BLaER1 treated with 17β-estradiol and CSF1 and Interleukin-3, amounts not matched to agents 10 nM and 100 nM (cell line): ENCODE measurements at regions not wholly inside any gene's neighbourhood (a gene's known extent, or its start where the extent isn't known, plus 50 kb on each side); places are given as distances from the start of the nearest gene placed in this dataset.
A peak's percentile ranks its signal among the peaks of the same experiment; 100 is the strongest.
"Not testable (repeated sequence)": the region's sequence is repeated elsewhere in the genome, so short reads cannot be mapped to it uniquely, and the experiment has no call there.

ENCODE experiments used
- H3K27ac ChIP-seq, 11 experiments: shearing (Covaris generic); formaldehyde crosslinking; 2 replicates each; pipeline ENCODE4 v1.8.1; 2022
- H3K27me3 ChIP-seq, 11 experiments: shearing (Covaris generic); formaldehyde crosslinking; 2 replicates each; pipeline ENCODE4 v1.8.1; 2022
- H3K36me3 ChIP-seq, 11 experiments: shearing (Covaris generic); formaldehyde crosslinking; 2 replicates each; pipeline ENCODE4 v1.8.1; 2022
- H3K4me1 ChIP-seq, 10 experiments: shearing (Covaris generic); formaldehyde crosslinking; 2 replicates each; pipeline ENCODE4 v1.8.1; 2022
- H3K4me2 ChIP-seq, 11 experiments: shearing (Covaris generic); formaldehyde crosslinking; 2 replicates each; pipeline ENCODE4 v1.8.1; 2022
- H3K4me3 ChIP-seq, 10 experiments: shearing (Covaris generic); formaldehyde crosslinking; 2 replicates each; pipeline ENCODE4 v1.8.1; 2022
- H3K9ac ChIP-seq, 11 experiments: shearing (Covaris generic); formaldehyde crosslinking; 2 replicates each; pipeline ENCODE4 v1.8.1; 2022
- H3K9me3 ChIP-seq, 11 experiments: shearing (Covaris generic); formaldehyde crosslinking; replicated peaks in 1 of 11; 2 replicates each; pipeline ENCODE4 v1.8.1; 2022
- H4K20me1 ChIP-seq, 11 experiments: shearing (Covaris generic); formaldehyde crosslinking; 2 replicates each; pipeline ENCODE4 v1.8.1; 2022
- Cebpa-rat ChIP-seq, 11 experiments: shearing (Covaris generic); IDR thresholded peaks; 2 replicates each; pipeline ENCODE4 v1.8.1; 2022

DNA sequence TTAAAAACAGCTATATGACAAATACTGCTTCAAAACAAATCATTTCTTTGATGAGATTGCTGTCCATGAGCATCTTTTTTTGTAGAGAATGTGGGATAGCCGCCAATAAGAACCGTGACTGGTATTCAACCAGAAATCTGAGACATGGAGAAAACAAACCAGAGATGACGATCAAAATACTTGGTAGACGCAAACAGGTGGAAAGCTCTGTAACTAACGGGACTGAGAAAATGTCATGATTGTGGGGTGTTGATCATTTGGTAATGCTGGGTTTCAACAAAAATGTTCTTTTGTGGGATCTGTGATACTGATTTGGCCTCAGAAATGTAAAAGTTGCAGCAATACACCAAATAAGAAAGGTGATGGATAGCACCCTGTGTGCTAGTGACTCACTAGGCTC is 364.8 kb downstream of the NYAP2 start:
- Histone ChIP-seq H3K36me3 (no peaks in the 10 kb centered on the region), H3K9me3 (no peaks in the 10 kb centered on the region), H3K4me3 (no peak overlapping the region), H3K9ac (no peak overlapping the region), H4K20me1 (no peaks in the 10 kb centered on the region), H3K4me1 (no peaks in the 10 kb centered on the region), H3K4me2 (no peak overlapping the region), H3K27me3 (no peaks in the 10 kb centered on the region), H3K27ac (no peak overlapping the region)
- no peak for TF ChIP-seq Cebpa-rat (IDR thresholded peaks at IDR 0.05)

DNA sequence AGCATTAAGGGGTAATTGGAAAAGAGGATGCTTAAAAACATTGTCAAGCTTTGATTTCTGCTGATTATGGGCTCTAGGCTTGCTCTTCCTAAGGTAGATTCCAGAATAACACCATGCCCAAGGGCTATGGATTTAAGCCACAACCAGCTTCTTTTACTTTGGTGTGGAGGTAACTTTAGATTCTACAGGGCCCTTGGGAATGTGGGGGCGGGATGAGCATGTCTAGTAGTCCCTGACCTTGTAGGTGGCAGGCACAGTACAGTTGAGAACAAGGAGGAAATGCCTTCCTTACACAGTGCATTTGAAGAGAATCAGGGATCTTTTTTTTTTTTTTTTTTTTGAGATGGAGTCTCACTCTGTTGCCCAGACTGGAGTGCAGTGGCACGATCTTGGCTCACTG is 364.2 kb downstream of the NYAP2 start:
- Histone ChIP-seq H3K27ac (no peak overlapping the region), H3K9ac (no peak overlapping the region)
- no peak for TF ChIP-seq Cebpa-rat (IDR thresholded peaks at IDR 0.05)

DNA sequence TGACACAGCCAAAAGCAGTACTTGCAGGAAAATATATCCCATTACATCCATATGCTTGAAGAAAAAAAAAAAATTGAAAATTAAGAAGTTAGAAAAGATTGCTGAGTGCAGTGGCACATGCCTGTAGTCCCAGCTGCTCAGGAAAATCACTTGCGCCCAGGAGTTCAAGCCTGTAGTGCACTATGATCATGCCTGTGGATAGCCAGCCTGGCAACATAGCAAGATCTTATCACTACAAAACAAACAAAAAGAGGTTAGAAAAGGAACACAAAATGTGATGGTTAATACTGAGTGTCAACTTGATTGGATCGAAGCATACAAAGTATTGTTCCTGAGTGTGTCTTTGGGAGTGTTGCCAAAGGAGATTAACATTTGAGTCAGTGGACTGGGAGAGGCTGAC is 361.9 kb downstream of the NYAP2 start:
- Histone ChIP-seq H3K9ac (no peak overlapping the region), H4K20me1 (no peaks in the 10 kb centered on the region), H3K36me3 (no peaks in the 10 kb centered on the region), H3K9me3 (no peaks in the 10 kb centered on the region), H3K27me3 (no peaks in the 10 kb centered on the region), H3K27ac (no peak overlapping the region), H3K4me2 (no peak overlapping the region), H3K4me3 (no peak overlapping the region), H3K4me1 (no peaks in the 10 kb centered on the region)
- TF ChIP-seq Cebpa-rat (IDR thresholded peaks at IDR 0.05) = no peak

More for the DNA sequence above, 364.2 kb downstream of the NYAP2 start:
- no peak overlapping the region for H3K4me3 ChIP-seq
- H3K4me2 ChIP-seq = no peak overlapping the region
- no peaks in the 10 kb centered on the region for H3K4me1 ChIP-seq
- no peaks in the 10 kb centered on the region for H3K27me3 ChIP-seq
- no peaks in the 10 kb centered on the region for H3K36me3 ChIP-seq
- no peaks in the 10 kb centered on the region for H4K20me1 ChIP-seq
- H3K9me3 ChIP-seq = no peaks in the 10 kb centered on the region

DNA sequence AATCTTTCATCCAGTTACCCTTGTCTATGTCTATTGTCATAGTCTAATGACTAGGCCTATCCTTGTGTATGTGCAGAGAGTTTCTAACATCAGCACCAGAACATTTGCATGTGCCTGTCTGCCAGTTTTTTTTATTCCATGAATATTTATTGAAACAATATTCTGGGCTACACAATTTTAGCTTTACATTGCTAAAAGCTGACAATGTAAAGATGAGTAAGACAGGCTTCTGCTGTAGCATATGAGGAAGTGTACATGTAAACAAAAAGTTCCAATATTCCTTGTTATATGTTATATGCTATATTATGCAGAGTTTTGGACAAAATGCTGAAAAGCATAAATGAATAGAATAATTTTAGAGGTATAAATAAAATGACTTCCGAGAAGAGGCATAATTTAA is 357.7 kb downstream of the NYAP2 start:
- no peak overlapping the region for H3K27ac ChIP-seq
- no peak overlapping the region for H3K9ac ChIP-seq
- no peak overlapping the region for H3K4me2 ChIP-seq
- TF ChIP-seq Cebpa-rat (IDR thresholded peaks at IDR 0.05) = no peak
- H3K4me1 ChIP-seq = no peaks in the 10 kb centered on the region; a peak in 1 of 20 replicates
- no peaks in the 10 kb centered on the region for H4K20me1 ChIP-seq
- H3K36me3 ChIP-seq = no peaks in the 10 kb centered on the region
- H3K9me3 ChIP-seq = no peaks in the 10 kb centered on the region
- no peak overlapping the region for H3K4me3 ChIP-seq
- H3K27me3 ChIP-seq = no peaks in the 10 kb centered on the region

DNA sequence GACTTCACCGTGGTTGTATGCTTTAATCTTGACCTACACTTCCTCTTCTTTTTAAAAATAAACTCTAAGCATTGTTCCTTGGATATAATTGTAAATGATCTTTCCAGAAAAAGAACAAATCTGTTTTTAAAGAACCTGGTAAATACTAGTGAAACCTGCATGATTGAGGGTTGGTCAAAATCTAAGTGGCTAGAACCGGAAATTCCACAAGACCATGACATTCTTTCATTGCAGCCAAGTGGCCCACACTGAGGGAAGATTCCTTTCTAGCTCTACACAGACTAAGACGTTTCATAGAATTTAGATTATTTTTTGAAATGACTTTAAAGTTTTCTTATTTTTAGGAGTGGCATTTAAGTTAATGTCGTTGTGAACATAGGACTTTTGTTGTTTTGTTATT is 356.7 kb downstream of the NYAP2 start:
- Histone ChIP-seq H3K4me1 (no peaks in the 10 kb centered on the region; a peak in 1 of 20 replicates), H3K9me3 (no peaks in the 10 kb centered on the region), H3K9ac (no peak overlapping the region), H3K27ac (no peak overlapping the region), H4K20me1 (no peaks in the 10 kb centered on the region), H3K4me3 (no peak overlapping the region), H3K27me3 (no peaks in the 10 kb centered on the region), H3K36me3 (no peaks in the 10 kb centered on the region), H3K4me2 (no peak overlapping the region)
- no peak for TF ChIP-seq Cebpa-rat (IDR thresholded peaks at IDR 0.05)

DNA sequence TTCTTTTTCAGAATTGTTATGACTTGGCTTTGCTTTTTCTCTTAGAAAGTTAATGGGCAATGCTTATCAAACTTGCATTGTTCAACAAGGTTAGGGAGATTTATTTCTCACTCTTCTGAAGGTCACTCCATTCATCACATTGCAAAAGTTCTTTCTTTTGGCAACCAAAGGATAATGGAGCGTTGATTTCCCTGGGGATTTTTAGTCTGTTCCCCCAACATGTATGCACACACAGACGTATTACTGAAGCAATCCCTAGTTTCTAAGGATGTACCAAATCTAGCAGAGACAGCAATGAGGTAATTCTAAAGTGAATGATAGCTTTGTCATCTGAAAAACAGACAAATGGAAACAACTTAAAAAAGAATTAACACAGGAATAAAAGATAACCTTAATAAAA is 349.1 kb downstream of the NYAP2 start:
- H3K4me1 ChIP-seq = no peaks in the 10 kb centered on the region
- H3K27ac ChIP-seq = no peak overlapping the region
- no peaks in the 10 kb centered on the region for H3K27me3 ChIP-seq
- TF ChIP-seq Cebpa-rat (IDR thresholded peaks at IDR 0.05) = no peak
- no peaks in the 10 kb centered on the region for H3K36me3 ChIP-seq
- no peak overlapping the region for H3K4me2 ChIP-seq
- peaks cover 0 to 15% (median 10%) of the 10 kb centered on the region in 11 experiments; a peak in 15 of 22 replicates for H3K9me3 ChIP-seq
- no peaks in the 10 kb centered on the region for H4K20me1 ChIP-seq
- no peak overlapping the region for H3K4me3 ChIP-seq
- H3K9ac ChIP-seq = no peak overlapping the region

DNA sequence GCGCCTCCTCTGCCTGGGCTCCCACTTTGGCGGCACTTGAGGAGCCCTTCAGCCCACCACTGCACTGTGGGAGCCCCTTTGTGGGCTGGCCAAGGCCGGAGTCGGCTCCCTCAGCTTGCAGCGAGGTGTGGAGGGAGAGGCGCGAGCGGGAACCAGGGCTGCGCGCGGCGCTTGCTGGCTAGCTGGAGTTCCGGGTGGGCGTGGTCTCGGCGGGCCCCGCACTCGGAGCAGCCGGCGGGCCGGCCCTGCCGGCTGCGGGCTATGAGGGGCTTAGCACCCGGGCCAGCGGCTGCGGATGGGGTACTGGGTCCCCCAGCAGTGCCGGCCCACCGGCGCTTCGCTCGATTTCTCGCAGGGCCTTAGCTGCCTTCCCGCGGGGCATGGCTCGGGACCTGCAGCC is 344.5 kb downstream of the NYAP2 start:
- not testable (repeated sequence) for H3K36me3 ChIP-seq, H3K27ac ChIP-seq, H4K20me1 ChIP-seq, H3K27me3 ChIP-seq, H3K4me3 ChIP-seq, H3K9ac ChIP-seq, H3K4me2 ChIP-seq
- peaks cover 0 to 15% (median 5%) of the 10 kb centered on the region in 10 experiments; a peak in 11 of 20 replicates for H3K4me1 ChIP-seq
- H3K9me3 ChIP-seq = peaks cover 0 to 17% (median 12%) of the 10 kb centered on the region in 11 experiments; a peak in 15 of 22 replicates

DNA sequence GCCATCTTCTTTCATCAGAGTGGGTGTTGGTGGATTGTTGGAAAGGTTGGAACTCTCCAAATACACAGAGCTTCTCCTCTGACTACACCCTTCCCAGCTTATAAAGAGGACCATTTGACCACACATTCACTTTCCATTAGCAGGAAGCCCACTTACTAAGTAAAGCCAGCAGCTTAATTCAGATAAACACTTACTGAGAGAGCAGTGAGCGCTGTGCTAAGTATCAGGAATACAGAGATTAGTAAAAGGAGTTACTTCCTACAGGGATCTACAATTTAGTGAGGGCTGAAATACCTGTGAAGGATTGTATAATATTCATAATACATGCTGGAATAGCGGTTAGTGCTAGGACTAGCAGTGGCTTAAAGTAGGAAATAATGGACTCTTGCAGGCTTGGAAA is 343.0 kb downstream of the NYAP2 start:
- Histone ChIP-seq H3K27me3 (no peaks in the 10 kb centered on the region), H3K9ac (no peak overlapping the region), H3K4me3 (no peak overlapping the region), H3K9me3 (peaks cover 0 to 17% (median 12%) of the 10 kb centered on the region in 11 experiments; a peak in 15 of 22 replicates), H3K27ac (no peak overlapping the region), H4K20me1 (no peaks in the 10 kb centered on the region), H3K4me2 (no peak overlapping the region), H3K4me1 (peaks cover 0 to 30% (median 8%) of the 10 kb centered on the region in 10 experiments; a peak in 11 of 20 replicates), H3K36me3 (no peaks in the 10 kb centered on the region)
- TF ChIP-seq Cebpa-rat (IDR thresholded peaks at IDR 0.05) = no peak

DNA sequence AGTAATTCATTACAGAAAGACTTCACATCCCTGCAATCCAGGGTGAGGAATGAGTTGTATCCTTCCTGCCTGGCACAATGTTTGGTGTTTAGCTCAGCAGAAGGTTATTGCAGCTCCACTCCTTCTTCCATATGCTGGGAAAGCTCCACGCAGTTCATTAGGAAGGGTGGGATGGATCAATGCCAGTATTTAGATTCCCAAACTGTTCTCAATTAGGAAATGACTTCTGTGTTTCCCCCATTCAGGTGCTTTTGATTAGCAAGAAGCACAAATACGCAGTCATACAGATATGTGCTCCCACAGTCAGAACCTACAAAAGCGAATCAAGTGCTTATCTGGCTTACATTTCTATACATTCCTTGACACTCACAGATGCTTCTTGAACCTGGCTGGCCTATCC is 340.6 kb downstream of the NYAP2 start:
- Histone ChIP-seq H3K27ac (peak overlapping the region in 6 of 11 experiments; percentile 0 to 56 (median 37); a peak in 8 of 22 replicates), H3K4me1 (peaks cover 0 to 49% (median 8%) of the 10 kb centered on the region in 10 experiments; a peak in 11 of 20 replicates)
- no peak for TF ChIP-seq Cebpa-rat (IDR thresholded peaks at IDR 0.05)

DNA sequence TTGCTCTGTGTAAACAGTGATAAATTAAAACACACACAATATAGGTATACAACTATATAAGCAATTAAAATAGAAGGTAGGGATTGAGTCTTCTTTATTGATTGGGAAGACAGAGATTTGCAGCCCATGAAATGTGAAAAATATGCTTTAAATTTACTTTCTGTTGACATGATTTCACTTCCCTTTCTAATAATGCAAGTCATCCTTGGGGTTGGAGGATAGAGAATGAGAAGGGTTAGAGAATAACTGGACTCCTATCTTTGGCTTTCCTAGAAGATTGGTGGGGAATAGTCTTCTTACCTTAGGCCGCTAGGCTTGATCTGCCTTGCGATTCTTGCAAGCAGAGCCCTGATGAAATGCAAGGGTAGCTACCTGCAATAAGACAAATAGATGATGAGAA is 339.8 kb downstream of the NYAP2 start:
- Histone ChIP-seq H3K36me3 (no peaks in the 10 kb centered on the region), H3K4me2 (peak overlapping the region in 5 of 11 experiments; percentile 34 to 84 (median 67); a peak in 9 of 22 replicates), H3K9ac (no peak overlapping the region), H3K9me3 (peaks cover 0 to 10% (median 7%) of the 10 kb centered on the region in 11 experiments; a peak in 15 of 22 replicates), H4K20me1 (no peaks in the 10 kb centered on the region), H3K27me3 (no peaks in the 10 kb centered on the region), H3K4me3 (no peak overlapping the region), H3K4me1 (peaks cover 0 to 49% (median 8%) of the 10 kb centered on the region in 10 experiments; a peak in 11 of 20 replicates), H3K27ac (peak overlapping the region in 6 of 11 experiments; percentile 0 to 56 (median 37); a peak in 9 of 22 replicates)
- no peak for TF ChIP-seq Cebpa-rat (IDR thresholded peaks at IDR 0.05)

More for the DNA sequence above, 340.6 kb downstream of the NYAP2 start:
- no peak overlapping the region for H3K9ac ChIP-seq
- H3K4me3 ChIP-seq = no peak overlapping the region
- H4K20me1 ChIP-seq = no peaks in the 10 kb centered on the region
- peak overlapping the region in 5 of 11 experiments; percentile 34 to 84 (median 67); a peak in 6 of 22 replicates for H3K4me2 ChIP-seq
- peaks cover 0 to 16% (median 12%) of the 10 kb centered on the region in 11 experiments; a peak in 15 of 22 replicates for H3K9me3 ChIP-seq
- no peaks in the 10 kb centered on the region for H3K36me3 ChIP-seq
- no peaks in the 10 kb centered on the region for H3K27me3 ChIP-seq
